CD4-positive, alpha-beta T cell treated with Interleukin-21 for 1 hour (primary cell): ENCODE measurements at regions not wholly inside any gene's neighbourhood (a gene's known extent, or its start where the extent isn't known, plus 50 kb on each side); places are given as distances from the start of the nearest gene placed in this dataset.
"Not testable (repeated sequence)": the region's sequence is repeated elsewhere in the genome, so short reads cannot be mapped to it uniquely, and the experiment has no call there.

ENCODE experiments used
- DNase-seq: peaks from one replicate; pipeline ENCODE4 v3.0.0-alpha.2; 2020

DNA sequence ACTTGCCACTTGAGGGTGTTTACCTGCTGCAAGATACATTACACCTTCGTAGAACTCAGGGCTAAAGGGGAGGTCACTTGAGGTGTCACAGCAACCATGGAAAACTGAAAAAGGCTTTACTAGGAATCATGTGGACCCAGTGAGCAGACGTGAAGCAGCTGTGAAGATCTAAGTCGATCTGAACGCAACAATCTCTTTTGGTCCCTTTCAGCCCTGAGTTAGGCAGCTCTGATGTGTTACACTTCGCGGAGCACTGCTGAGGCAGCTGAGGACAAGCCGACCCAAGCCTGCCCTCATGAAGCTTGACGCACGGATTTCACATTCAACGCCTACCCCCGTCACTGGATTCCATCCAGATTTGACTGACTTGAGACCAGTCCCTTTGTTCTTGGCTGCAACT, 75.8 kb upstream of the NPAS2 start:
- no peak for DNase-seq

DNA sequence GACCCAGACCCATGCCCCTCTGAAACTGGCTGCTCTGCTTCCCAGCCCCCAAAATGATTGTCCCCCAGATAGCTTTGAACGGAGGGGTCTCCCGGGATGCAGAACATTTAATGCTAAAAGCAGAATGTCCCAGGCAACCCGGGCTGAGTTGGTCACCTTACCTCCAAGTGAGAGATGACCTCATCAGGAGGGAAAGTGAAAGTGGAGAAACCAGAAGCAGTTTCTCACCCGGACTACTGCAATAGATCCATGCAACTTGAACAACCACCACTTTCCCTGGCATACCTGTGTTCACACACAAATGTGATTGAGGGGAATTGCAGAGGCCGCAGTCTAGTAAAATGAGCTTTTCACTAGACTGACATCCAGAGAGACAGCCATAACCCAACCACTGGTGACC, 75.3 kb upstream of the NPAS2 start:
- DNase-seq, result no peak

DNA sequence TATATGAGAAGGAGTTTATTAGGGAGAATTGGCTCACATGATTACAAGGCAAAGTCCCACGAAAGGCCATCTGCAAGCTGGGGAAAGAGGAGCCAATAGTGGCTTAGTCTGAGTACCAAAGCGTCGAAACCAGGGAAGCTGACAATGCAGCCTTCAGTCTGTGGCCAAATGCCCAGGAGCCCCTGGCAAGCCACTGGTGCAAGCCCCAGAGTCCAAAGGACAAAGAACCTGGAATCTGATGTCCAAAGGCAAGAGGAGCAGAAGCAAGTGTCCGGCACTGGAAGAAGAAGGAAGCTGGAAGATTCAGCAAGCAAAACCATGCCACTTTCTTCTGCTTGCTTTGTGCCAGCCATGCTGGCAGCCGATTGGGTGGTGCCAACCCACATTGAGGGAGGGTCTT, 74.3 kb upstream of the NPAS2 start:
- DNase-seq, result no peak

DNA sequence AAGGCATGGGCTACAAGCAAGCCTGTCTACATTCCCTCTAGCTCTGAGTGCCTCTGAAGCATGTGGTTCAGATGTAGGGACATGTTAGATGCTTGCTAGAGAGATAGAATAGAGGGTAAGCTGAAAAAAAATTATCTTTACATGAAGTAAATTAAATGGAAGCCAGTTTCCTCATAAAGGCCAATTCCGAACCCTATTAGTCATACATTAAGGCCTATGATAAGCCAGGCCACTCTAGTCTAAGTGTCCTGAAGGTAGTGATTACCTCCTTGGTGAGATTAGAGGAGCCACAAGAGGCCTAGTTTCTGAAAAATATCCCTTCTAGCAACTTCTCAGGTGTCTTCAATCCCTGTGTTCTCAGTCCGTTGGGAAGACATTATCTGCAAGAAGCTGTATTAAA, 72.4 kb upstream of the NPAS2 start:
- no peak for DNase-seq

DNA sequence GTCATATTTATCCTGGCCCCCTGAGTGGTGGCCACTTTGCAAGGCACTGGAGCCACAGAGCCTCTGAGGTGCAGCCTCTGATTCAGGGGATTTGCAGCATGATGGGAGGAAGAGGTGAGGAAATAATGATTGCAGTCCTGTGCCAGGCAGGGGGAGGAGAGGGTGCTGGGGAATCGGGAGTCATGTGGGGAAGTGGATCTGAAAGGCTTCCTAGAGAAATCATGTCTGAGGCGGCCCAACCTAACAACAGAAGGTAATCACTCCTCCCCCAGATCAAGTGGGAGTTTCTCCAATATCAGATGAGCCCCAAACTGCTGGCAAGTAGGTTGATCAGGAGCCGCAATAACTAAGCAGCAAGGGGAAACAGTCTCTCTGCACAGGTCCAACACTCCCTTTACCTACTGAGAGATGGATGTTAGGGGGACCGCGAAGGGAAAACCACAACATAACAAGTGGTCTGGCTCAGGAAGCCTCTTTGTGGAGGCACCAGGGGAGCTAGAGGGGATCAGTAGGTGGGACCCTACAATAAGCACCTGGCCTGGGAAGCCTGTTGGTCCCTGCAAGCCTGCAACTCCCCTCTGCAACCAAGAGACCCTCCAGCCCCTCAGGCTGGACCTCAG, 71.8 kb upstream of the NPAS2 start:
- DNase-seq, result no peak

DNA sequence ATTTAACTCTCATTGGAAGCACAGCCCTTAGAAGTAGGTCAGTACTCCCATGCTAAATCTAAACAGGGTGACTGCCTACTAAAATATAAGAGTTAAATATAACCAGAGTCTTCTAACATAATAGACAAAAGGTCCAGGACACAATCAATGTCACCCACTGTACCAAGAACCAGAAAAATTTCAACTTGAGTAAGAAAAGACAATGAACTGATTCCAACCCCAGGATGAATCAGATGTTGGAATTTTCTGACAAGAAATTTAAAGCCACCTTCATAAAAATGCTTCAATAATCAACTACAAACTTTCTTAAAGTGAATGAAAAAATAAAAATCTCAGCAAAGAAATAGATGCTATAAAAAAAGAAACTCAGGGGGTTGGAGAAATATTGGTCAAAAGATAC, 71.3 kb upstream of the NPAS2 start:
- DNase-seq, result no peak

DNA sequence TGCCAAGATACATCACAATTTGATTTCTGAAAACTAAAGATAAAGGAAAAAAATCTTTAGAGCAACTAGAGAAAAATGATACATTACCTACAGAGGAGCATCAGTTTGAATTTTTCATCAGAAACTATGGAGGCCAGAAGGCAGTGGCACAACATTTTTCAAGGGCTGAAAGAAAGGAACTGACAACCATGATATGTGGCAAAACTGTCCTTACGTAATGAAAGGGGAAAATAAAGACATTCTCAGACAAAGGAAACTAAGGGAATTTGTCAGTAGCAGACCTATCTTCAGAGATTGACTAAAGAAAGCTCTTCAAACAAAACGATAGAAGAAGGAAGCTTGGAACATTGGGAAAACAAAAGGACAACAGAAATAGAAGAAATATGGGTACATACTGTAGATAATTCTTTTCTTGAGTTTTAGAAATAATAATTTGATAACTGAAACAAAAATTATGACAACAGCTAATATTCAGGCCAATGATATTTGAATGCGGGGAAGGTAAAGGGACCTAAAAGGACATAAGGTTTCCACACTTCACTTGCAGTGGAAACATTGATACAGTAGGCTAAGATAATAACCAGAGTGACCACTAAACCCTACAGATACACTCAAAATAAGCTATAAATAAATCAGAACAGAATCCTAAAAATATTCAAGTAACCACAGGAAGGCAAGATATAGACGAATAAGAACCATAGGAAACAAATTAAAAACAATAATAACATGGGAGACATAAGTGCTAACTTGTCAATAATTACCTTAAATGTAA, 70.0 kb upstream of the NPAS2 start:
- DNase-seq, result no peak

DNA sequence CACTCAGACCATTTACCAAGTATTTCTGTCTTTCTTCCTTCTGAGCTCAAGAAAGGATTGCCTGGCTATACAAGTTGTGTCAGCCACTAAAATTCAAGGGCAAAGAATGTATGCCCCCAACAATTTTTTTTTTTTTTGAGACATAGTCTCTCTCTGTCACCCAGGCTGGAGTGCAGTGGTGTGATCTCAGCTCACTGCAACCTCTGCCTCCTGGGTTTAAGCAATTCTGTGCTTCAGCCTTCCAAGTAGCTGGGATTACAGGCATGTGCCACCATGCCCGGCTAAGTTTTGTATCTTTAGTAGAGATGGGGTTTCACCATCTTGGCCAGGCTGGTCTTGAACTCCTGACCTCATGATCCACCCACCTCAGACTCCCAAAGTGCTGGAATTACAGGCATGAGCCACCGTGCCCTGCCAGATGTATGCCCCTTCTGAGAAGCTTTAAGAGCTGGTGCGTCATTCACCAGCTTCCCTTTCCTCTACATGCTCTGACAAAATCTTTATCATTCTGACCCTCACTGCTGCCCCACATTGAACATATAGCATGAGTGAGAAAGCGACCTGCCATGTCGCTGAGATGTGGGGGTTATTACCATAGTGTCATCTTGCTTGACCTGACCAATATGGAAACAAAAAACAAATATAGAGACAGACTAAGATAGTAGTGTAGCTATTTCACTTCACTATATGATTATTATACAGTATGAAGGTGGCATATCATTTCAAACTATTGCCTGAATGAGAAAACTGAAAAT, 67.9 kb upstream of the NPAS2 start:
- not testable (repeated sequence) for DNase-seq

DNA sequence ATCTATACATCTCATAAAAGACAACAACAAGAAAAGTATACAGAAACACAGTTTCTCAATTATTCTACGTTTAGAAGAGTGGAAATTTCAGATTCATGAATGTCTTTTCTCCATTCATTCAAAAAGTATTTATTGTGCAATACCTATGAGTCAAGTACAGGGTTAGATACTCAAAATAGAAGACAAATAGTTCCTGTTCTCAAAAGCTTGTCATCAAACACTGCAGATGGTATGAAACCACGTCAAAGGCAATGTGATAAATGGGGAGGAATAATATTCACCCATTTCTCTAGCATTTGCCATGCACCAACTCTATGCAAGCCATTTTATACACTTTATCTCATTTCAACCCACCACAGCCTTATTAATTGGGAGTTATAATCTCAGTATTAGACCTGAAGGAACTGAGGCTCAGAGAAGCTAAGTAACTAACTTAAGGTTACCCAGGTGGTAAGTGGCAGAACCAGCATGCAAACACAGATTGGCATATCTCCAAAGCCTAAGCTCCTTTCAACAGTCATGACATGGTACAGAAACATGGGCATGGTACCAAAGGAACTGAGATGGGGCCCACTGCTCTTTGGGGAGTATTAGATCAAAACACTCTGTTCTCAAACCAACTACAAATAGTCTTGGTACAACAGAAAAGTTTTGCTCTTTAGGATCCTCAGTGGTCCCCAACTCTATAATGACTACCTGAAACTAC, 67.2 kb upstream of the NPAS2 start:
- DNase-seq, result no peak

DNA sequence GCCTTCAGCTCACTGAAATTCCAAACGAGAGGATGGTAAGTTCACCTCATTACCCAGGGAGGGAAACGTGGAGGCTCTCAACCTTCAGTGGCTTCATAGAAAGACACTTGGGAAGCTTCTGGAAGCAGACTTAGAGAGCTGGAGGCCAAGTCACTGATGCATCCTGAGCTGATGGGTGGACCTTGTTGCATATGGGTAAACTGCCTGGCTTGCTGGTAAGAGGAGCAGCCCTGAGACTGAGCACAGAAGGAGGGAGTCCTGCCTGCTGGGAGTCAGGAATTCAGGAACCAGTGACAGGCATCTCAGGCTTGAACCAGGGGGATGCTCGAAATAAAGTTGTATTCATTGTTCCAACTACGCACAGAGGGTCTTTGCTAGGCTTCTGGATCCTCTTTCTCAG, 66.5 kb upstream of the NPAS2 start:
- DNase-seq, result no peak

DNA sequence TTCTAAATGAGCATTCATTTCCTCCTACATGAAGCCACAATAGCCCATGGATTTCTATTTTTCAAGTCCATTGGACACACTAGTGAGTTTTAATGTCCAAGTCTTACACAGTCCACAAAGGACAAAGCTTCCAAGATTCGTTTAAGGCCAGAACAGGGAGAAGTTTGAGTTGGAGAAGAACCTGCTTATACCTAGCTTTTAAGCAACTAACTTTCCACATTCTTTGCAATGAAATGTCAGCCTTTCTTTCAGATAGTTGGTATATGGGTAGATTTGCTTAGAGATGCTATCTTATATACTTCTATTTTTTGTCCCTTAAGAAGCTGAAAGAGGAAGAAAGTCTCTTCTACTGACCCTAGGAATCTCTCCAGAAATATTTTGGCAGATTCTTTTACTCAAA, 66.1 kb upstream of the NPAS2 start:
- DNase-seq, result no peak

DNA sequence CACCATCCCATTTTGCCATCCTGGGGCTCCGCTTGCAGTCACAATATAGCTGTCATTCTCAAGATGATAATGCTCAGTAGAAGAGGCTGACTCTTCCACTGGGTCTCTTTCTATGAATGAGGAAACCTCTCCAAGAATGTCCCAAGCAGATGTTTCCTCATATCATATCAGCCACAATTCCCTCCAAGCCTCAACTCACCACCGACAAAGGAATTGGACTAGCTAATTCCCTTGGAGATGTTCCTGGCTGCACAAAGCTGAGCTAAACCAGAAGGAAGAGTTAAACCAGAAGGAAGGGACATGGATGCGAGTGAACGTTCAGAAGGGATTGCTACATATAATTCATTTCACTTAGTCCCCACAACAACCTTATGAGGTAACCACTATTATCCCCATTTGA, 65.0 kb upstream of the NPAS2 start:
- no peak for DNase-seq

DNA sequence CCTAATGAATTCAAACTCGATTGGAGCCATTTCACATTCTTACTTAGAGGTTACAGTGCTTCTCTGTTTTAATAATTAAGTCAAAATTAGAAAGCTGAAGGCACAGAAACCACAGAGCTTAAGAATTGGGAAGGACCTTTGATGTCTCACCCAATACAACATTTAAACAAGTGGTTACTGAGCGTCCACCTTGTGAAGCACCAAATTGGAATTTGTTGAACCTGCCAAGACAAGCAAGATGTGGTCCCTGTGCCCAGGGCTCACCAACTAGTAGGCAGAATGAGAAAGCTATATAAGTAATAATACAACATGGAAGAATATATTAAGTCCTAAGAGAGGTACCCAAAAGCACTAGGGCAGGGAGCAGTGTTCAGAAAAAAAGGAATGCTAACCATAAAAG, 64.5 kb upstream of the NPAS2 start:
- no peak for DNase-seq

DNA sequence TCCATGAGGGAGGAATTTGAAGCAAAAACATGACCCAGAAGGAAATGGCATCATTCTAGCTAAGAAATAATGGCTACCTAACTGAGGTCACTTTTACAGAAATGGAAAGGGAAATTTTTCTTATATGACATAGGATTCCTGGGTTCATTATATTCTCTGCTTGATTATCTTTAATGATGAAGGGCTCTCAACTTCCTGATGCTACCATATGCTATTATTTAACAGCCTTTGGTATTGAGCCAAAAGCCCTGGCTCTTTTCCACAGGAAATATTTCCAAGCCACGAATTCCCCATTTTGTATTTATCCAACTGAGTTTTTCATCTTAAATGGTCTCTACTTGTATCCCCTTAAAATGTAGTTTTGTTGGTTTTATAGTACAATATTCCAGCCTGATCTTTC, 63.2 kb upstream of the NPAS2 start:
- no peak for DNase-seq

DNA sequence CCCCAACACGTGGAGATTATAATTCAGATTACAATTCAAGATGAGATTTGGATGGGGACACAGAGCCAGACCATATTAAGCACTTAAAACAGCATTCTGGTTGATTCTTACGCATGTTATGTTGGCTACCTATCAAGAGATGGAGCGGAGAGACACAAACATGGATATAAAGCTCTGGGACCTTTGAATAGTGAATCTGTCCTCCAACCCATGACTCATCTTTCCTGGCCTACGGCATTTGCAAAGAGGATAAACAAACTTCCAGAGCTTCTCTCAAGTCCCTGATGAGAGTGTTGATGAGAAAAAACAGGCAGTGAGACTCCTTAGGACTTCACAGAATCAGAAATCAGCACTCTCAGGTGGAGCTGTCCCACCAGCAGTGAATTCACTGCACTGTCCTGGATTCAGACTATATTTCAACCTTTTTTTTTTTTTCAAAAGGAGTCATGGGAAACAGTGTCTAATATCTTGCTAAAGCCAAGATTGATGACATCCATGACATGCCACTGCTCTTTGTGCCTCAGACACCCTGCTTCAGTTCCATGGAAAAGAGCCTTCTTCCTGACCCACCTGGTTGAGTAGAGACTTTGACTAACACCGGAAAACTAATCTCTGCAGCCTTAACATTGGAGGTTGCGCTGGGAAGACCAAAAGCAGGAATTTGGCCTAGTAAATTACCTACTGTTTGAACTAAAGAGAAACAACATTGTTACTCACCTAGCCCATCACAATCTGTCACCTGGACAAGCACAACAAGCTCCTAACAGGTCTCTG, 62.1 kb upstream of the NPAS2 start:
- no peak for DNase-seq

DNA sequence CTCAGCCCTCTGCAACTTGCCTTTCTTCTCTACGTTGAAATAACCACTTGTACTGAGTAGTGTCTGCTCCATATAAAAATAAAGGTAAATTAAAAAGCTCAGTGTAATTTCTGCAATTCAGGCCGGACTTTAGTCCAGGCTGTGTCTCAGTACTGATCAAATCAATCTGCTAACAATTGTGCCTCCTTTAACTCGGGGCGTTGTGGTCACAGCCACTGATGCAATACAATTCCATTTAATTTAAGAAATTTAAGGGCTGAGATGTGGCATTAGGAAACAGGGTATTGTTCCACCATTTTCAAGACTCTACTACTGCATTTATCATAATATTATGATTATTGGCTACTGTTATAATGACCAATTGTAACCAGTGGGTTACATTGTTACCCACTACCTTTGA, 60.0 kb upstream of the NPAS2 start:
- DNase-seq, result no peak

DNA sequence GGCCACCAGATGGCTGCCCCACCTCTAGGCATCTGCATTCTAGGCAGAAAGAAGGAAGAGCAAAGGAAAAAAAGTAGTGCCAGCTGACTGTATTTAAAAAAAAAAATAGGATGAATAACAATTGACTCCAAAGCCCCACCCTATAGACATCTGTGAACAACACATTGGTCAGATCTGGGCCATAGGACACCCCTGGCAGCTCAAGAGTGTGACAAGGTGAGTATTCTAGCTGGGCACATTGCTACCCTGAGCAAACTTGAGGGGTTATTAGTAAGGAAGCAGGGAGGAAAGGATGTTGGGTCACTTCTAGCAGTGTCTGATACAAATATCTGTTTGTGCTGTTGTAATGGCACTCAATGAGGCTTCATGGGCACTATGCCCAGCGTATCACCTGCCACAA, 58.6 kb upstream of the NPAS2 start:
- no peak for DNase-seq

DNA sequence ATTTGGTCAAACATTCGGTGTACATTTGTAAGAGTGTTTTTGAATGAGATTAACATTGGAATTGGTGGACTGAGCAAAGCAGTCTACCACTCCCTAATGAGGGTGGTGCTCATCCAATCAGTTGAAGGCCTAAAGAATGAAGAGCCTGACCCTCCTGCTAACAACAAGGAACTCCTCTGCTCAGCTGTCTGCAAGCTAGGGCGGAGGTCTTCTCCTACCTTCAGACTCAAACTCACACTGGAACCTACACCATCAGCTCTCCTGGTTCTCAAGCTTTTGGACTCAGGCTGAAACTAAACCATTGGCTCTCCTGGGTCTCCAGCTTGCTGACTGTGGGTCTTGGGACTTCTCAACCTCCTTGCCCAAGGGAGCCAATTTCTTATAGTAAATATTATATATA, 55.5 kb upstream of the NPAS2 start:
- DNase-seq, result no peak

DNA sequence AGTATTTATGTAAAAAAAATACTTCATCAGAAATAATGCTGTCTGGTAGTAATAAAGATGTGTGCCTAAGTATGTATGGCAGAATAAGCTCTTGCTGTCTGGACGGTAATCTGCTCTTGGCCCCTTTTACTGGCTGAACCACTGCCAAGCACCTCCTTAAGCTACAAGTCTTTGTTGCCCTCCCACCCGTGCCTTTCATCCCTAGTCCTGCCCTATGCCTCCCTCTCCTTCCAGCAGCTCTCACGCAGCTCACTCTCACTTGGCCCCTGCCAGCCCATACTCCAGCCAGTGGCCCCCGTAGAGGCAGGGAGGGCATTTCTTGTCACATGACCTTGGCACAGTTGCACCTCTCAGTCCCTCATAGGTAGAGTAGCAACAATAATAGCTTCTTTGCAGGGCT, 54.5 kb upstream of the NPAS2 start:
- DNase-seq, result no peak

DNA sequence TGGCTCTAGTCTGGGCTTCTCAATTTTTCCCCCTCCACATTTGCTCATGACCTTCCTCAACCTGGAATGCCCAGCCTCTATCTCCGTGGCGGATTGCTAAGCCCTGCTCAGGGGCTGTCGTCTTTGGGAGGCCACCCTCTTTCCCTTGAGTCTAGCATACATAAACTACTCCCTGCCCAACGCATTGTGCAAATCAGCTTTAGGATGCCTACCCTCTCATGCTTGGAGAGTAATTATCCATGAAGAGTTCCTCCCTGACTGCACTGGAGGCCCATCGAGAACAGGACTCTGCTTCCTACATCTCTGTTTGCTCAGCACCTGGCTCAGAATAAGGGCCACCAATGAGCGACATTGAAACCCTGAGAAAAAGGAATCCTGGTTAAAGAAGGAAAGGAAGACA, 53.7 kb upstream of the NPAS2 start:
- DNase-seq, result no peak

DNA sequence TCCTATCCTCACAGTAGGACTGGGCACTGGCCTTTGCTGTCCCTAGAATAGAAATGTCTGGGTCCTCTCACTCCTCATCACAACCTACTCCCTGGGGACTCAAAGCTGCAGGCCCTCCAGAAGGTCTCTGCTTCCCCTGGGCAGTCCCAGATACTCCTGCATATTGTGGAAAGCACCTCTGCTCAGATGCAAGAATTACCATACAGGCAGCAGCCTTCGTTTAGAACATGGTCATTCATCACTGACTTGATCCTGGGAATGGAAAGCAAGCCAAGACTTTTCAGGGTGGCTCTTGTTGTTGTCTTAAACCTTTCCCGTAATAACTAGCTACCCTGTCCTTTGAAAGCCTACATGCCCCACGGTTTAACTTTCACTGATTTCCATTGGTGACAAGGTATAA, 53.1 kb upstream of the NPAS2 start:
- no peak for DNase-seq

DNA sequence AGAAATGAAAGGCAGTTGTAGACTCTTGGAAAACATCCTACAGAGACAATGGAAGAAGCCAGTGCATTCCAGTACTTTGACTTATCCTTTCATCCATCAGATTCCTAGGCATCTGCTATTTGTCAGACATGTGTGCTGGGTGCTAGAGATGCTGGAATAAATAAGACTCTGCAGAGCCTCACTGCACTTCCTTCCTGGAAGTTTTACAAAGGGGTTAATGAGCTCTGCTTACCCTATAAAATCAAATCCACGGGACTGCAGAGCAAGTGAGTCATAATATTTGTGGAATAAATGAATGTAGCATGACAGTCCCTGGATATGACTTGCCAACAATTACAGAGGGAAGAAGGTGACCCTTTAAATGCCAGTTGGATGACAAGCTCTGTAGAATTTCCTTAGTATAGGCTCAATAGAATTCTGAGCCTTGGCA, 52.7 kb upstream of the NPAS2 start:
- no peak for DNase-seq
